HG02970 (cell line): ENCODE measurements at regions not wholly inside any gene's neighbourhood (a gene's known extent, or its start where the extent isn't known, plus 50 kb on each side); places are given as distances from the start of the nearest gene placed in this dataset.

Source experiments
- ATAC-seq: cut with Tn5 transposase; IDR thresholded peaks from one replicate; pipeline ENCODE4 v1.9.1; 2021; ENCODE audit warnings: mild to moderate bottlenecking, moderate library complexity, moderate number of reproducible peaks; ENCODE audit not compliant: unreplicated experiment, low FRiP score

GRCh38 chr10:108904163-108904838 lies 1019.0 kb downstream of the XPNPEP1 start:
- no peak for ATAC-seq

GRCh38 chr10:108902619-108903285 lies 1020.6 kb downstream of the XPNPEP1 start:
- no peak for ATAC-seq

DNA sequence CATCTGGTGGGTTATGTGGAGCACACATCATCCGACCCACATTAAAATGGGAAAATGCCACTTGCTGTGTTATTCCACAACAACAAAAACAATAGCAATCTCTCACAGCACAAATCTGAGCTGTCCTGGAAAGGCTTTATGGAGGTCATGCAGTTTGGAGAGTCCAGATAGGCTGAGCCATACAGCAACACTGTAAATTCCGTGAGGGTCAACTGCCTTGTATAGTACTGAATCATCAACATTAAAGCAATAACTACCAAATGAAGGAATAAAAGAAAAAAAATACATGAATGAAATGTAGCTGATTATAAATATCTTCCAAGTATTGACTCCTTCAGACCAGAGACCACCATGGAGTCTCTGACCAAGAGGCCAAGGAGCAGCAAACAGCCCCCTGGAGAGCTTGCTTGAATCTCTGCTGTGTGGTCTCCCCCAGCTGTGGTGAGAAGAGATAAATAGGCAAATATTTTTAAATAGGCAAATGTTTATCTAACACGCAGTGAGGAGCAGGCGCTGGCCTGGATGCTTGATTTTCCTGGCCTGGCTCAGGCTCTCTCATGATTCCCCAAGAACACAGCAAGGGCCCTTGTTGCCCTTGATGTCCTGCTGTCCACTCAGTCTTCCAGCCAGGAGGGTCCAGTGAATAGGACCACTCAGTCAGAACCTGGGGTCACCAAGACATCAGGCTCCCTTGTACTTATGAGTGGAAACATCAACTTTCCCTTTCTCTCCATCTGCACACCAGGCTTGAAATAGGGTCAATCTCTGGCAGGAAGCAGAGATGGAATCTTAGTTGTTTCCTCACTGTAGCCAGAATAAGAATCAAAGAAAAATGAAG lies 1021.3 kb downstream of the XPNPEP1 start:
- ATAC-seq, result no peak

- no peak for ATAC-seq
Observed at GRCh38 chr10:108899670-108900069, 1023.6 kb downstream of the XPNPEP1 start.

- peak; percentile 77 for ATAC-seq
Observed at GRCh38 chr10:108894402-108895301, 1028.7 kb downstream of the XPNPEP1 start.

- no peak for ATAC-seq
Observed at GRCh38 chr10:108877095-108877561, 1046.2 kb downstream of the XPNPEP1 start.

GRCh38 chr10:108872854-108873253 lies 1050.5 kb downstream of the XPNPEP1 start:
- ATAC-seq, result no peak

DNA sequence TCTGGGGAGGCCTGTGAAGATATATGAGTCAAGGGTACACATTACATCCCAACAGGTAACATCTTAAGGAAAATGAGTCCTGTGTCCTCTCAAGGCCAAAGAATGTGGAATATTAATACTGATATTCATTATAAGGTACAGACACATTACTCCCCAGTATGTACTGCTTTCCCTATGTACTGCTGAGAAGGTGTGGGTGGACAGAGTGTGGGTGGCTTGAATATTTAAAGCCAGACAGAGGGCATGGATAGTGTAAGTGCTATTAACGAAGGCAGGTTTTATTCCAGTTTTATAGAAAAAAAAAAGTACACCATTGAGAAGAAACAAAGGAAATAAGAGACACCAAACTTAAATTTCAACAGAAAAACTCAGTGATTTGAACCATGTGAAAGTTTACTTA lies 1054.4 kb downstream of the XPNPEP1 start:
- ATAC-seq, result no peak

- ATAC-seq, result no peak
Observed at GRCh38 chr10:108862676-108863350, 1060.5 kb downstream of the XPNPEP1 start.

GRCh38 chr10:108861181-108861754 lies 1062.0 kb downstream of the XPNPEP1 start:
- no peak for ATAC-seq

GRCh38 chr10:108852211-108852610 lies 1071.1 kb downstream of the XPNPEP1 start:
- peak; percentile 67 for ATAC-seq

DNA sequence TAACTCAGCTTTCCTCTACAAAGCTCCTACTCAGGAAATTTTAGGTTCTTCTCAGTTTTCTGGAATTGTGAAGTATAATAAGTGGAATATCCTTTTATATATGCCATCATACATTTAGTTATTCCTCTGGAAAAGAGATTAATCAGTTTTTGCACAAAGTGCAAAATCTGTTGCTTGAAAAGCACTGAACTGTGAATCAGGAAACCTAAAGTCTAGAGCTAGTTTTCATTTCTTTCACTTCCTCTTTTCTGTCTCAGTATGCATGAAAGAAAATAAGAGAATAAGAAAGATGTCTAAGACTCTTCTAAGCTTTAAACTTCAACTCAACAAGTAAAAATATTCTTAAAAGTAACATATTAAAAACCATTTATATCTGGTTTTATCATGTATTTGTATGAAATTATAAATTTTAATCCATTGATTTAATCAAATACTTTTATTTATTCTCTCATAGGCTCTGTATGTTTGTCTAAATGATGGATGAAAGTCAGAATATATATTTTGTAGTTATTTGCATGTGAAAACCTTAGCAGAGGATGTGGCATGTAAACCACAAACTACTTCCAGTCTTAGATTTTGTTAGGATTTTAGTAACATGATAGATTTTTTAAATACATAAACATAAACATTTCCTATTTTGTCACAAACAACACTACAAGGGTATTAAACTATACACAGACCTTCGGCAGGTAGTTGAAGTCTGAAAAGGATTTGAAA lies 1073.0 kb downstream of the XPNPEP1 start:
- peak; percentile 92 for ATAC-seq

GRCh38 chr10:108849688-108850087 lies 1073.6 kb downstream of the XPNPEP1 start:
- peak; percentile 33 for ATAC-seq

DNA sequence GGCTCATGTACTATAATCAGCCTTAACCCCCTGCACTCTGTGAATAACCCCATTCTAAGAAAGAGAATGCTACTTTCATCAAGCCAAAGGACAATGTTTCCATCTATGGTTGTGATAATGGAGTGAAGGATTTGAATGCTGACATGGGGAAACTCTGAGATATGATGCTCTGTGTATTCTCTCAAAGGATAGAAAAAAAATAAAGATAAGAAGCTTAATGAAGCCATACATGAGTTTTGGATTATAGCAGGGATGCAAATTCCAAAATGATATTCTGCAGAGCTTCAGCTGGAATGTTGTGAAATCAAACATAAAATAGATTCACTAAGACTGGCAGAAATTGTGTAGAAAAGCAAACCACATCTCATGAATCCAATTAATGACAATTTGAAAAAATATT lies 1074.1 kb downstream of the XPNPEP1 start:
- no peak for ATAC-seq

- ATAC-seq, result no peak
Observed at GRCh38 chr10:108848046-108848445, 1075.3 kb downstream of the XPNPEP1 start.

DNA sequence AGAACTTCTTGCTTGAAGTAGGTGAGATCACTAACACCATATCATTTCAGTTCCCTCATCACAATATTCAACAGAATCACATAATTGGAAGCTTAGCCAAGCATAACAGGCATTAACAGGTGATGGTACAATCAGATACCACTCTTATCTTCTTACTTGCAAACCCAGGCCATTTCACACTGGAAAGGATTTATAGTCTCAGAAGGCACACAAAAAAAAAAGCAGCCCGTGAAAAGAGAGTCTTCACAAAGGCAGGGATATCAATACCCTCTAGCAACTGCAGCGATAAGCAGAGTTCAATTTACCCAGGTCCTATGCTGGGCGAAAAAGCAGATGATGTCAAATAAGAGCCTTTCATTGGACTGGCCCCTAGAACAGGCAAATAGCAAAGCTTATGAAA lies 1082.4 kb downstream of the XPNPEP1 start:
- no peak for ATAC-seq

GRCh38 chr10:108836362-108836761 lies 1086.9 kb downstream of the XPNPEP1 start:
- no peak for ATAC-seq

DNA sequence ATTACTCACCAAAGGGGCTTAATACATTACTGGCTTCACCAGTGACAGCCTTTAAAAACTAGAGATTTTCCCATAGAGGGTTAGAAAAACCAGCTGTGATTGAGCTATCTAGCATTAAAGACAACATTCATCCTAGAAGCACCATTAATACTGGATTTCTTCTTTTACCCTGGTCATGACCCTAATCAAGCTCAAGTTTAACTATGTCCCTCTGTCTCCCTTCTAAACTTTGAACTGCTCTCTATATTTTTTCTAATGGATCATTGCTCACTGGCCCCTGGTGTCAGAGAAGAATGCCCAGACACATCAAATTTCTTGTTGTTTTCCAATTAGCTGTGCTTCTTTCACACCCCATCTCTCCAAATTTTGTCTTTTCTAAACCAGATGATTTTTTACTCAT lies 1101.3 kb downstream of the XPNPEP1 start:
- ATAC-seq, result no peak

GRCh38 chr10:108819302-108819701 lies 1104.0 kb downstream of the XPNPEP1 start:
- ATAC-seq, result no peak
